Endothelial cell of umbilical vein (primary cell): ENCODE measurements at regions not wholly inside any gene's neighbourhood (a gene's known extent, or its start where the extent isn't known, plus 50 kb on each side); places are given as distances from the start of the nearest gene placed in this dataset.
"Not testable (repeated sequence)": the region's sequence is repeated elsewhere in the genome, so short reads cannot be mapped to it uniquely, and the experiment has no call there.

Experiments
- BruUV-seq: library from RNA; stranded (reverse); fragments of 400-500 nt; replicated peaks from 2 replicates; lab custom pipeline; 2021; lab: Mats Ljungman, UMichigan
- CTCF ChIA-PET: fragments of 300-600, 350-600 bp; sonication (Branson Sonifier 250); formaldehyde crosslinking; loops from one replicate; lab custom pipeline; 2021; ENCODE audit warnings: antibody characterized with exemption, inconsistent platforms; lab: Charles Lee
- POLR2A ChIA-PET: fragments of 300-600, 350-600 bp; sonication (Branson Sonifier 250); formaldehyde crosslinking; loops from one replicate; lab custom pipeline; 2021; ENCODE audit warnings: antibody characterized with exemption, inconsistent platforms; lab: Charles Lee
- DNase-seq: peaks from one replicate; pipeline ENCODE4 v3.0.0-alpha.2; 2011; ENCODE audit warnings: low read depth, low spot score
- FAIRE-seq: peaks from 2 replicates; lab custom pipeline; 2011; peaks lifted over from hg19 to GRCh38; lab: Jason Lieb, UNC
- H2AFZ ChIP-seq: 2 replicates; pipeline ENCODE4 v1.6.0; 2012; ENCODE audit warnings: low read depth, low read length, control low read depth, inconsistent platforms
- H3K27ac ChIP-seq: 2 replicates; pipeline ENCODE4 v1.5.1; 2011; ENCODE audit warnings: low read depth, mild to moderate bottlenecking, control low read depth, low read length, moderate library complexity; ENCODE audit not compliant: insufficient read depth
- H3K27me3 ChIP-seq, 2 experiments: 2 replicates each; pipeline versions ENCODE4 v1.6.0 to v1.6.1; 2011; ENCODE audit warnings: low read length in 2 of 2, mixed read lengths in 1 of 2; ENCODE audit not compliant: control insufficient read depth in 2 of 2, insufficient read depth in 2 of 2
- H3K36me3 ChIP-seq, 2 experiments: 2 replicates in 1 of 2; 3 replicates in 1 of 2; pipeline ENCODE4 v1.5.1; 2011; ENCODE audit warnings: low read length in 2 of 2, mild to moderate bottlenecking in 1 of 2, moderate library complexity in 1 of 2; ENCODE audit not compliant: control insufficient read depth in 2 of 2, insufficient read depth in 2 of 2; ENCODE audit errors: extremely low read depth in 1 of 2
- H3K4me1 ChIP-seq: 3 replicates; pipeline ENCODE4 v1.5.1; 2011; ENCODE audit warnings: mild to moderate bottlenecking, low read length; ENCODE audit not compliant: control insufficient read depth, insufficient read depth; ENCODE audit errors: extremely low read depth
- H3K4me2 ChIP-seq: 2 replicates; pipeline ENCODE4 v1.6.1; 2011; ENCODE audit warnings: low read length, control low read depth, mixed read lengths; ENCODE audit not compliant: insufficient read depth
- H3K4me3 ChIP-seq, 3 experiments: fragments of 200-600 bp in 1 of 3; sonication (generic), shearing (Covaris generic) in 1 of 3; replicated peaks in 1 of 3; 2 replicates each; pipeline ENCODE4 v1.5.1; 2011 to 2016; ENCODE audit warnings: control low read depth in 3 of 3, low read length in 3 of 3, mild to moderate bottlenecking in 2 of 3, inconsistent platforms in 1 of 3, low read depth in 1 of 3, moderate library complexity in 1 of 3; ENCODE audit not compliant: insufficient read depth in 1 of 3
- H3K79me2 ChIP-seq: 2 replicates; pipeline ENCODE4 v1.6.0; 2012; ENCODE audit warnings: low read length, inconsistent platforms; ENCODE audit not compliant: control insufficient read depth, insufficient read depth
- H3K9ac ChIP-seq: replicated peaks from 2 replicates; pipeline ENCODE3; 2011; ENCODE audit warnings: low read length, control low read depth; ENCODE audit not compliant: insufficient read depth; ENCODE audit errors: extremely low read depth
- H3K9me1 ChIP-seq: replicated peaks from 3 replicates; pipeline ENCODE4 v1.6.0; 2011; ENCODE audit warnings: mild to moderate bottlenecking, low read length; ENCODE audit not compliant: control insufficient read depth, insufficient read depth; ENCODE audit errors: extremely low read depth
- H3K9me3 ChIP-seq: replicated peaks from 2 replicates; pipeline ENCODE4 v1.5.1; 2012; ENCODE audit warnings: low read length, inconsistent platforms; ENCODE audit not compliant: control insufficient read depth, insufficient read depth
- H4K20me1 ChIP-seq: replicated peaks from 2 replicates; pipeline ENCODE3; 2011; ENCODE audit warnings: mild to moderate bottlenecking, low read length; ENCODE audit not compliant: control insufficient read depth, insufficient read depth; ENCODE audit errors: extremely low read depth
- FOS ChIP-seq: IDR thresholded peaks from 2 replicates; pipeline ENCODE4 v1.6.1; 2011; ENCODE audit warnings: mild to moderate bottlenecking, low read length, moderate library complexity, borderline replicate concordance; ENCODE audit not compliant: insufficient read depth
- GATA2 ChIP-seq: IDR thresholded peaks from 2 replicates; pipeline ENCODE4 v1.7.0; 2011; ENCODE audit warnings: low read depth, mild to moderate bottlenecking, moderate library complexity, mixed read lengths, low read length; ENCODE audit not compliant: insufficient read length, insufficient read depth
- dilution Hi-C: fragments of 300-500 bp; cut with MboI; formaldehyde crosslinking; loops from one replicate; pipeline ENCODE4 v1.15.0; 2019; ENCODE audit warnings: low sequenced_read_pairs; ENCODE audit not compliant: extremely low pct_ligation_motif_present
- intact Hi-C: fragments of 100-400 bp; cut with micrococcal nuclease; formaldehyde crosslinking; loops from one replicate; pipeline ENCODE4 v1.10.0; 2022

DNA sequence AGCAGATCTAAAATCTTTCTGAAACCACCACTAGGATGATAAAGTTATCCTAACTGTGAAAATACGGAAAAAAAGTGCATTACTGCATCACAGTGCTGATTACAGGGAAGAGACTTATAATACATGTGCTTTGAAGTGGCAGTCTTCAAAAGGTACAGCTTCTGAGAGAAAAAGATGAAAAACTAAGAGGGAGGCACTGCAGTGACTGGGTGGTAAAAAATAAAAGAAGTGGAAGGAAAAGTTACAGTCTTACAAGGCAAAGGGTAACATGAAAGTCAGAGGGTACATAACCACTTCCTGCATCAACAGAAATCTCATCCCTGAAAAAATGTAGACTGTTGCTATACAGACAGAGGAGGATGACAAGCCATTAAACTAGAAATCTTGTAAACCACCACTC, 465.3 kb downstream of the ACTR3B start:
- Histone ChIP-seq H3K36me3 (no peaks in the 10 kb centered on the region), H3K9ac (no peak overlapping the region), H3K4me1 (no peaks in the 10 kb centered on the region), H3K9me1 (no peaks in the 10 kb centered on the region), H2AFZ (no peak overlapping the region), H3K79me2 (no peaks in the 10 kb centered on the region), H4K20me1 (no peaks in the 10 kb centered on the region), H3K4me3 (no peak overlapping the region), H3K9me3 (peaks cover 5% of the 10 kb centered on the region), H3K27ac (no peak overlapping the region), H3K27me3 (no peaks in the 10 kb centered on the region), H3K4me2 (no peak overlapping the region)
- no TSS peak for BruUV-seq
- DNase-seq, result no peak
- no peak for FAIRE-seq
- dilution Hi-C loops, result no loop called here
- intact Hi-C loops, result no loop called here
- POLR2A ChIA-PET, result no interaction called here
- TF ChIP-seq FOS (no peak), GATA2 (no peak)
- CTCF ChIA-PET, result no interaction called here

DNA sequence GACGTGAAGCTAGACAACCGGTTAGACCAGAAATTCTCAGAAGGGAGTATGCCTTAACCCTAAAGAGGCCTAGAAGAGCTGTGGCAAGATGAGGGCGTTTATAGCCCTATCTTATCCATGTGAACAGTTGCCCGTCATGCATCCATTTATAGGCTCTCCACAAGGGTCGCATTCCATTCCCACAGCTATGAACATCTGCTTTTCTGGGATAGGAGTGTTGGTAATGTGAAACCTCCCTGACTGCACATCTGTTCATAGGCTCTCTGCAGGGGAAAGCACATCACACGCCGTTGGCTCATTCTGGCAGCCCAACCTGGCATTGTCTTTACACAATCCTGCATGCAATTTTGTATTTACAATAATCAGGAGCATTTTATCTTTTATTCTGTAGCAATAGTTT, 485.6 kb downstream of the ACTR3B start:
- FAIRE-seq, BruUV-seq, POLR2A ChIA-PET, H3K4me2 ChIP-seq, dilution Hi-C loops, H3K9me1 ChIP-seq, H2AFZ ChIP-seq, H3K27me3 ChIP-seq, H3K9me3 ChIP-seq, H3K36me3 ChIP-seq, H3K4me1 ChIP-seq, intact Hi-C loops, H4K20me1 ChIP-seq, H3K27ac ChIP-seq, DNase-seq, H3K9ac ChIP-seq, H3K4me3 ChIP-seq, CTCF ChIA-PET, H3K79me2 ChIP-seq: not testable (repeated sequence)
